ENCODE measurements at regions not wholly inside any gene's neighbourhood (a gene's known extent, or its start where the extent isn't known, plus 50 kb on each side); places are given as distances from the start of the nearest gene placed in this dataset.

GRCh38 chr2:18490901-18491300, 69.6 kb downstream of the RDH14 start:
- TF ChIP-seq CTCF (IDR thresholded peaks at IDR 0.05) (no peak), POLR2A (IDR thresholded peaks at IDR 0.05) (no peak)

Data from testis (tissue), 2 donors.